Liver (tissue), 7 donors: ENCODE measurements at regions not wholly inside any gene's neighbourhood (a gene's known extent, or its start where the extent isn't known, plus 50 kb on each side); places are given as distances from the start of the nearest gene placed in this dataset.

Experiments used
- DNase-seq: peaks from one replicate; pipeline ENCODE4 v3.0.0-alpha.2; 2017; ENCODE audit warnings: low spot score
- H3K27ac ChIP-seq, 2 donors: one replicate each; pipeline ENCODE4 v1.7.0; 2013; ENCODE audit warnings: inconsistent platforms in 2 of 2, low read length in 2 of 2, control low read depth in 1 of 2, low read depth in 1 of 2, mild to moderate bottlenecking in 1 of 2
- H3K27me3 ChIP-seq, 4 donors: one replicate each; pipeline versions ENCODE4 v1.6.1 to v1.7.0; 2013; ENCODE audit warnings: low read length in 3 of 4, inconsistent platforms in 1 of 4, mild to moderate bottlenecking in 1 of 4, moderate library complexity in 1 of 4; ENCODE audit not compliant: control insufficient read depth in 4 of 4, insufficient read depth in 4 of 4
- H3K36me3 ChIP-seq, 4 donors: one replicate each; pipeline versions ENCODE4 v1.6.1 to v1.7.0; 2013; ENCODE audit warnings: low read length in 3 of 4, mild to moderate bottlenecking in 3 of 4, low read depth in 1 of 4, moderate library complexity in 1 of 4; ENCODE audit not compliant: control insufficient read depth in 4 of 4, insufficient read depth in 3 of 4
- H3K4me1 ChIP-seq, 4 donors: one replicate each; pipeline versions ENCODE4 v1.6.1 to v1.7.0; 2013; ENCODE audit warnings: low read length in 3 of 4, mild to moderate bottlenecking in 3 of 4, moderate library complexity in 1 of 4; ENCODE audit not compliant: control insufficient read depth in 4 of 4, insufficient read depth in 4 of 4
- H3K4me3 ChIP-seq, 3 donors: one replicate each; pipeline versions ENCODE4 v1.6.1 to v1.7.0; 2013; ENCODE audit warnings: low read length in 3 of 3, control low read depth in 1 of 3, low read depth in 1 of 3, mild to moderate bottlenecking in 1 of 3
- H3K9ac ChIP-seq, 2 donors: one replicate each; pipeline ENCODE4 v1.7.0; 2013; ENCODE audit warnings: low read length in 2 of 2, mild to moderate bottlenecking in 2 of 2, moderate library complexity in 2 of 2, control low read depth in 1 of 2, low read depth in 1 of 2
- H3K9me3 ChIP-seq, 4 donors: one replicate each; pipeline versions ENCODE4 v1.6.1 to v1.7.0; 2013; ENCODE audit warnings: low read length in 3 of 4; ENCODE audit not compliant: control insufficient read depth in 4 of 4
- EGR1 ChIP-seq, 2 donors: IDR thresholded peaks; 2 replicates each; pipeline ENCODE4 v1.6.1; 2016 to 2018; ENCODE audit warnings: antibody characterized with exemption in 2 of 2, low read depth in 2 of 2
- FOXA1 ChIP-seq: IDR thresholded peaks from 2 replicates; pipeline ENCODE4 v1.6.1; 2016; ENCODE audit warnings: antibody characterized with exemption
- GABPA ChIP-seq, 2 donors: IDR thresholded peaks in 1 of 2; conservative IDR thresholded peaks in 1 of 2; 2 replicates each; pipeline ENCODE4 v1.6.1; 2016; ENCODE audit warnings: antibody characterized with exemption in 2 of 2, mild to moderate bottlenecking in 1 of 2, moderate library complexity in 1 of 2
- HNF4A ChIP-seq, 2 donors: conservative IDR thresholded peaks; 2 replicates each; pipeline ENCODE4 v1.6.1; 2016; ENCODE audit warnings: antibody characterized with exemption in 2 of 2, mild to moderate bottlenecking in 2 of 2
- HNF4G ChIP-seq: IDR thresholded peaks from 2 replicates; pipeline ENCODE4 v1.6.1; 2016; ENCODE audit warnings: antibody characterized with exemption
- JUND ChIP-seq, 2 donors: IDR thresholded peaks; 2 replicates each; pipeline ENCODE4 v1.6.1; 2016; ENCODE audit warnings: antibody characterized with exemption in 2 of 2
- NR2F2 ChIP-seq: IDR thresholded peaks from 2 replicates; pipeline ENCODE4 v1.6.1; 2016; ENCODE audit warnings: antibody characterized with exemption
- REST ChIP-seq: IDR thresholded peaks from 2 replicates; pipeline ENCODE4 v1.6.1; 2016; ENCODE audit warnings: antibody characterized with exemption, mild to moderate bottlenecking
- RXRA ChIP-seq, 2 donors: IDR thresholded peaks; 2 replicates each; pipeline ENCODE4 v1.6.1; 2017 to 2018; ENCODE audit warnings: antibody characterized with exemption in 2 of 2, mild to moderate bottlenecking in 1 of 2
- SP1 ChIP-seq: IDR thresholded peaks from 2 replicates; pipeline ENCODE4 v1.6.1; 2018; ENCODE audit warnings: antibody characterized with exemption, mild to moderate bottlenecking
- TAF1 ChIP-seq: conservative IDR thresholded peaks from 2 replicates; pipeline ENCODE4 v1.6.1; 2016; ENCODE audit warnings: antibody characterized with exemption, mild to moderate bottlenecking
- YY1 ChIP-seq: IDR thresholded peaks from 2 replicates; pipeline ENCODE4 v1.6.1; 2016; ENCODE audit warnings: antibody characterized with exemption, mild to moderate bottlenecking
- ZBTB33 ChIP-seq: IDR thresholded peaks from 2 replicates; pipeline ENCODE4 v1.6.1; 2016; ENCODE audit warnings: antibody characterized with exemption
- WGBS: extraction: QIAGEN DNeasy Blood & Tissue Kit; methylation state at CpG from one replicate; pipeline ENCODE4 v1.1.7; 2013; 5-methylcytosine and 5-hydroxymethylcytosine counted together
- TF ChIP-seq, protein P1 (sequence below): IDR thresholded peaks from 2 replicates; pipeline ENCODE4 v1.6.1; 2016; ENCODE audit warnings: antibody characterized with exemption
- TF ChIP-seq, protein P2 (sequence below): IDR thresholded peaks from 2 replicates; pipeline ENCODE4 v1.6.1; 2016; ENCODE audit warnings: antibody characterized with exemption
- donor health status: healthy.
- donor health status: healthy.
- donor health status: healthy.
- donor health status: healthy.

DNA sequence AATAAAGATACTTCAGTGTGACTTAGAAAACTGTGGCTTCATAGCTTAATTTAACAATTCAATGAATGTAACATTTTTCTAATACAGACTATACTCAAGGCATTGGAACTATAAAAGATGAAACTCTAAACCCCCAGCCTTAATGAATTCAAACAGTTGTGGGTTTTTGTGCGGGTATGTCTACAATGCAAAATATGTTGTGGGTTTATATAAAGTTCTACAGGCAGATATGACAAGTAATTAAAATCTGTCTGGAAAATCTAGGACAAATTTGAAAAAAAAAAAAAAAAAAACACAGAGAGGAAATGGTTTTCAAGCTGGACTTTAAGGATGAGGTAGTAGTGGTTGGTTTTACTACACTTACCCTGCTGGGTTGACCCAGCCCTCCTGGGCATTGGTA is 467.5 kb upstream of the TLE4 start:
- H3K4me1 ChIP-seq: no peaks in the 10 kb centered on the region
- WGBS: 84% methylated on average over 1 of the region's 1 CpG
- no peak overlapping the region for H3K27ac ChIP-seq
- H3K4me3 ChIP-seq: no peak overlapping the region
- no peaks in the 10 kb centered on the region for H3K9me3 ChIP-seq
- no peak overlapping the region for H3K9ac ChIP-seq
- no peaks in the 10 kb centered on the region for H3K36me3 ChIP-seq
- TF ChIP-seq RXRA (IDR thresholded peaks at IDR 0.05): no peak
- TF ChIP-seq YY1: no peak
- H3K27me3 ChIP-seq: no peaks in the 10 kb centered on the region
- DNase-seq: no peak

DNA sequence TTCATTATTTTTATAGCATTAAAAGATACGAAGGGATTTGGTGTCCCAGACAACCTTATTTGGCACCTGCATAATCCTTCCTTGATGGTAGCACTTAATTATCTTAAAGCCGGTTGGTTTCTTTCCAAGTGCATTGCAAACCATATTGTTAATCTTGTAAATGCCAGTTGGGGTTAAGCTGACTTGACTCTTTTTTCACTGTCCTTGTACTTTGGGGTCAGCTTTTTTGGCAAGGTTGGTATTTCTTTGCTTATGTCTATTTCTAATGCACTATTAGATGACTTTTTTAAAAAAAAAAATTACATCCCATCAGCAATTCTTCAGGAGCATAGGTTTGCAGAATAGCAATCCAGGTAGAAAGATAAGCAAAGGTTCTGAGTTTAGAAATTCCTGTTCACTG is 466.8 kb upstream of the TLE4 start:
- H3K4me3 ChIP-seq: no peak overlapping the region
- TF ChIP-seq JUND (IDR thresholded peaks at IDR 0.05) (no peak), HNF4A (conservative IDR thresholded peaks at IDR 0.05) (no peak), FOXA1 (no peak)
- no peak overlapping the region for H3K27ac ChIP-seq
- no peaks in the 10 kb centered on the region for H3K36me3 ChIP-seq
- WGBS: 72% methylated on average over 2 of the region's 2 CpGs
- no peaks in the 10 kb centered on the region for H3K9me3 ChIP-seq
- H3K4me1 ChIP-seq: no peaks in the 10 kb centered on the region
- no peak overlapping the region for H3K9ac ChIP-seq
- no peak for DNase-seq
- H3K27me3 ChIP-seq: no peaks in the 10 kb centered on the region

GRCh38 chr9:79107911-79108676 is 463.7 kb upstream of the TLE4 start:
- TF ChIP-seq EGR1 (IDR thresholded peaks at IDR 0.05; ENCODE audit: low read depth in 2 of 2): no peak
- TF ChIP-seq, protein P1, sequence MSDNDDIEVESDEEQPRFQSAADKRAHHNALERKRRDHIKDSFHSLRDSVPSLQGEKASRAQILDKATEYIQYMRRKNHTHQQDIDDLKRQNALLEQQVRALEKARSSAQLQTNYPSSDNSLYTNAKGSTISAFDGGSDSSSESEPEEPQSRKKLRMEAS: no peak
- 84% methylated on average over 3 of the region's 3 CpGs for WGBS

DNA sequence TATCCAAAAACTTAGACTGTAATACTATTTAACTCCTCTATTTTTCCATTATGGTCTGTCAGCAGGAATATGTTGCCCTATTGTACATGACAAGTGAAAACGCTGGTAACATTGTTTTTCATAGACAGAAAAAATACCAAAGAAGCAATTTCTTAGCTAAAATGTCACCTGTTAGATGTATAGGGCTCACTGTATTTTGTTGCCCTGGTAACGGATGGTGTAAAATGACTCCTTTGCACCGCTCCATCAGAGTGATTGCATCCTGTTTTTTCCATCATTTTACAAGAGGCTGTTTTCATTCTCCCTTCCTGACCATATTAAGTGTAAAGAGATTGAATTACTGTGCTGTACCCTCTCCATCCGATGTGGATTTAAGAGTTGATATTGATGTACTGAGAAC is 460.1 kb upstream of the TLE4 start:
- H3K27ac ChIP-seq: no peak overlapping the region
- no peaks in the 10 kb centered on the region for H3K27me3 ChIP-seq
- no peaks in the 10 kb centered on the region for H3K36me3 ChIP-seq
- no peaks in the 10 kb centered on the region for H3K9me3 ChIP-seq
- TF ChIP-seq, protein P2, sequence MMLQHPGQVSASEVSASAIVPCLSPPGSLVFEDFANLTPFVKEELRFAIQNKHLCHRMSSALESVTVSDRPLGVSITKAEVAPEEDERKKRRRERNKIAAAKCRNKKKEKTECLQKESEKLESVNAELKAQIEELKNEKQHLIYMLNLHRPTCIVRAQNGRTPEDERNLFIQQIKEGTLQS: no peak
- no peak for TF ChIP-seq FOXA1
- no peak for TF ChIP-seq HNF4G
- TF ChIP-seq REST: no peak
- TF ChIP-seq SP1: no peak
- TF ChIP-seq NR2F2: no peak
- TF ChIP-seq, protein P1: no peak
- no peak for TF ChIP-seq HNF4A (conservative IDR thresholded peaks at IDR 0.05)
- no peak for TF ChIP-seq GABPA (IDR thresholded peaks at IDR 0.05 in 1 of 2, conservative IDR thresholded peaks at IDR 0.05 in 1 of 2)
- TF ChIP-seq ZBTB33: no peak
- no peak for TF ChIP-seq EGR1 (IDR thresholded peaks at IDR 0.05; ENCODE audit: low read depth in 2 of 2)
- TF ChIP-seq TAF1: no peak
- no peak for TF ChIP-seq RXRA (IDR thresholded peaks at IDR 0.05)
- TF ChIP-seq JUND (IDR thresholded peaks at IDR 0.05): no peak
- no peak overlapping the region for H3K9ac ChIP-seq
- WGBS: 81% methylated on average over 4 of the region's 4 CpGs
- DNase-seq: no peak
- H3K4me3 ChIP-seq: no peak overlapping the region
- H3K4me1 ChIP-seq: no peaks in the 10 kb centered on the region

More at GRCh38 chr9:79107911-79108676, 463.7 kb upstream of the TLE4 start:
- no peak overlapping the region for H3K4me3 ChIP-seq
- no peak overlapping the region for H3K27ac ChIP-seq
- no peaks in the 10 kb centered on the region for H3K36me3 ChIP-seq
- no peak for DNase-seq
- H3K9ac ChIP-seq: no peak overlapping the region
- no peaks in the 10 kb centered on the region for H3K9me3 ChIP-seq
- no peaks in the 10 kb centered on the region for H3K4me1 ChIP-seq
- no peaks in the 10 kb centered on the region for H3K27me3 ChIP-seq
